Coronary artery (tissue), 2 donors: ENCODE measurements at regions not wholly inside any gene's neighbourhood (a gene's known extent, or its start where the extent isn't known, plus 50 kb on each side); places are given as distances from the start of the nearest gene placed in this dataset.

Experiments
- DNase-seq: peaks from one replicate; pipeline ENCODE4 v3.0.0-alpha.2; 2017; ENCODE audit warnings: low spot score
- H3K27ac ChIP-seq, 2 donors: fragments of 200-600 bp; sonication (generic); one replicate each; pipeline ENCODE4 v1.5.1; 2016 to 2019
- H3K4me3 ChIP-seq: fragments of 200-600 bp; sonication (generic); 2 replicates; pipeline ENCODE4 v1.5.1; 2016; ENCODE audit warnings: mild to moderate bottlenecking, moderate library complexity
- CTCF ChIP-seq: fragments of 200-600 bp; sonication (generic); IDR thresholded peaks from one replicate; pipeline ENCODE4 v1.5.1; 2019; ENCODE audit warnings: antibody characterized with exemption

- H3K4me3 ChIP-seq: no peak overlapping the region
- H3K27ac ChIP-seq: no peak overlapping the region
- no peak for DNase-seq
- no peak for TF ChIP-seq CTCF
Measured at GRCh38 chr14:59101476-59101875, 87.0 kb upstream of the DAAM1 start.

GRCh38 chr14:59103396-59103795 lies 85.1 kb upstream of the DAAM1 start:
- DNase-seq: no peak

GRCh38 chr14:59107819-59108218 lies 80.6 kb upstream of the DAAM1 start:
- H3K27ac ChIP-seq: no peak overlapping the region
- H3K4me3 ChIP-seq: no peak overlapping the region
- no peak for DNase-seq

More at GRCh38 chr14:59103396-59103795, 85.1 kb upstream of the DAAM1 start:
- Histone ChIP-seq H3K4me3 (no peak overlapping the region), H3K27ac (no peak overlapping the region)
- TF ChIP-seq CTCF: no peak

GRCh38 chr14:59116984-59117415 lies 71.5 kb upstream of the DAAM1 start:
- Histone ChIP-seq H3K27ac (no peak overlapping the region), H3K4me3 (no peak overlapping the region)
- DNase-seq: no peak
- TF ChIP-seq CTCF: no peak

More at GRCh38 chr14:59107819-59108218, 80.6 kb upstream of the DAAM1 start:
- TF ChIP-seq CTCF: no peak

- no peak for TF ChIP-seq CTCF
- H3K27ac ChIP-seq: no peak overlapping the region
- H3K4me3 ChIP-seq: no peak overlapping the region
- DNase-seq: no peak
Measured at GRCh38 chr14:59117754-59118528, 70.5 kb upstream of the DAAM1 start.

GRCh38 chr14:59120921-59121320 lies 67.5 kb upstream of the DAAM1 start:
- no peak for TF ChIP-seq CTCF
- no peak for DNase-seq
- H3K4me3 ChIP-seq: no peak overlapping the region
- H3K27ac ChIP-seq: no peak overlapping the region

- TF ChIP-seq CTCF: no peak
- H3K4me3 ChIP-seq: no peak overlapping the region
- H3K27ac ChIP-seq: no peak overlapping the region
- no peak for DNase-seq
Measured at GRCh38 chr14:59123531-59123930, 64.9 kb upstream of the DAAM1 start.
